ENCODE measurements at regions not wholly inside any gene's neighbourhood (a gene's known extent, or its start where the extent isn't known, plus 50 kb on each side); places are given as distances from the start of the nearest gene placed in this dataset.
"Not testable (repeated sequence)": the region's sequence is repeated elsewhere in the genome, so short reads cannot be mapped to it uniquely, and the experiment has no call there.

DNA sequence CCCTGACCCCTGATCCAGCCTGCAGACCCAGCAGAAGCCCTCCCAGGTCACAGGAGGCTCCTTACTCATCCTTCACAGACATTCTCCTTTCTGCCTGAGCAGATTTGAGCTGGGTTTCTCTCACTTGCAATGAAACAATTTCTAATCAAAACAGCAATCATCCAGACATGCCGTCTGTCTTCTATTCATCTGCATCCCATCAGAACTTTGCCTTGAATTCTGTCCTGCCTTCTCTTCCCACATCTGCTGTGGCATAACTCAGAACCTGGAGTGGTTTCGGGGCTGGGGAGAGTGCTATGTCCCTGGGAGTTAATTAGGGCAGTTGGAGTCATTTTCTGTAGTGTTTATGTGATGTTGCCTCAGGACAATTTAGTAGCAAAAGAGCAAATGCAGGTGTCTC is 278.6 kb downstream of the CBLN1 start:
- DNase-seq (ENCODE audit: low read depth in 1 of 2, low spot score in 1 of 2): no peak

- no peak for DNase-seq (ENCODE audit: low read depth in 1 of 2, low spot score in 1 of 2)
These were observed 281.0 kb downstream of the CBLN1 start for GRCh38 chr16:49000594-49000993.

DNA sequence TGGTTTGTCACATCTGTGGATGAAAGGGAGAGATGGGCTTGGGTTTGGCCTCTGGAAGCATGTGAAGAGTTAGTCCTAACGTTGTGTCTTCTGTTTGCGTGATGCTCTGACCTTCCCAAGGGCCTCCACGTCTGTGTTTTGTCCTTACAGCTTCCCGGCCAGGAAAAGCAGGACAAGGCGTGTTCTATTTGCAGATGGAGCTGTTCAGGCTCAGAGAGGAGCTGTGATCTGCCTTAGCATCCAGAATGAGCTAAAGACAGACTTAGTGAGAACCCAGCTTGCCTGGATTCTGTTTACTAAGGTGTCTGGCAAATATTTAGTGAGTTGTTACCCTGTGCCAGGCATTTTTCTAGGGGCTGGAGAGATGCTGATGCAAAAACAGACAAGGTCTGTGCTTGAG is 282.1 kb downstream of the CBLN1 start:
- DNase-seq (ENCODE audit: low read depth in 1 of 2, low spot score in 1 of 2): no peak

DNA sequence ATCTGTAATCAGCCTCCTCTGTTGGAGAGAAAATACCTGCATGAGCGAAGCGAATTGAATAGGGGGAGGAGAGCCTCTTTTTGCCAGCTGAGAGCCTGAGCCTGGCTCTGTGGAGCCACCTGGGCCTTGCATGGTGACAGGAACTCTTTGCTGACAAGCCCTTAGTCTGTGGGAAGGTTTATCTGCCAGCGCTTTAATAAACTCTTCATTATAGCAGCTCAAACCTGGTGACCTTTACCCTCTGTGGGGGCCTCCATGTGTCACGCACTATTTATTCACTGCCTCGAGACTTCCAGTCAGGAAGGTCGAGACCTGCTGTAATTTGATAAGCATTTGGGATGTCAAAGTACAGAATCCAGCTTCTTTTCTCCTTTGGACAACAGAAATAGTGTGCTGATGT is 282.6 kb downstream of the CBLN1 start:
- no peak for DNase-seq (ENCODE audit: low read depth in 1 of 2, low spot score in 1 of 2)

GRCh38 chr16:48997946-48998345 is 283.7 kb downstream of the CBLN1 start:
- DNase-seq (ENCODE audit: low read depth in 1 of 2, low spot score in 1 of 2): no peak

DNA sequence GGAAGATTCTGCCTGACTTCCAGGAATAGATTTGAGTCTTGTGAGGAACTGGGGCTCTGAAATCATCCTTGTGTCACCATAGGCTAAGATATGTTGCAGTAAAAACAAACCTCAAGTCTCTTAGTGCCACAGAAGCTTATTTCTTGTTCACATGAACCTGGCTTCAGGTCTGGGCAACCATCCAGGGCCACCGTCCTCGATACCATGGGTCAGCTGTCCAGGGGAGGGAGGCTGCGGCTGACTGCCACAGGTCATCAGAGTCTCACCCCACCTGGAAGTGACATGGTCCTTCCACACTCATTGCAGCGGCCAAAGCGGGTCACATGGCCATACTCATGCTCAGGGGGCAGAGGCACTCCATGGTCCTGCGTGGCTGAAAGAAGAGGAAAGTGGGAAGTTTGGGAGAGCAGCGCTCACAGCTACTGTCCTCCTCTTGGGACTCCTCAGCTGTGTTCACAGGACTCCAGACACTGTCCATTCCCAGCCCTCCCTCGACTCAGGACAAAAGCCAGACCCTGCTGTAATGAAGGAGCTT is 284.5 kb downstream of the CBLN1 start:
- no peak for DNase-seq (ENCODE audit: low read depth in 1 of 2, low spot score in 1 of 2)

GRCh38 chr16:48978501-48978900 is 303.1 kb downstream of the CBLN1 start:
- DNase-seq (ENCODE audit: low read depth in 1 of 2, low spot score in 1 of 2): no peak

DNA sequence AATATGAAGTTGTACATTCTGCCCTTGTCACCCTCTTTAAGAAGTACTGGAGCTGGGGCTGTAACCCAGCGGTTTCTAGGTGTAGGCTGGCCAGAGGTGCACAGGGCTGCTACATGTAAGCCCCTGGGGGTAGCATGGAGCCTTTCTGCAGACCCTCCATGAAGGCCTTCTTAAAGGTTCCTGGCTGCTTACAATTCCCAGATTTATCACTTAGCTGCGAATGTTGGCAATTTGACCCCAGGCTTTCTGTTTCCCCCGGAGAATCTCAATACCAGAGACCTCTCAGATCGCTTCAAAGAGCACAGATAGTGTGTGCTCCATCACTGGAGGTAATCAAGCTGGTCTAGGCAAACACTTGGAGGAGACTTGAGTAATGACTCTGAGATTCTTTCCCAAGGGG is 309.4 kb downstream of the CBLN1 start:
- DNase-seq (ENCODE audit: low read depth in 1 of 2, low spot score in 1 of 2): no peak

- no peak for DNase-seq (ENCODE audit: low read depth in 1 of 2, low spot score in 1 of 2)
These were observed 310.0 kb downstream of the CBLN1 start for GRCh38 chr16:48971571-48972077.

- no peak for DNase-seq (ENCODE audit: low read depth in 1 of 2, low spot score in 1 of 2)
These were observed 311.4 kb downstream of the CBLN1 start for GRCh38 chr16:48970216-48970615.

DNA sequence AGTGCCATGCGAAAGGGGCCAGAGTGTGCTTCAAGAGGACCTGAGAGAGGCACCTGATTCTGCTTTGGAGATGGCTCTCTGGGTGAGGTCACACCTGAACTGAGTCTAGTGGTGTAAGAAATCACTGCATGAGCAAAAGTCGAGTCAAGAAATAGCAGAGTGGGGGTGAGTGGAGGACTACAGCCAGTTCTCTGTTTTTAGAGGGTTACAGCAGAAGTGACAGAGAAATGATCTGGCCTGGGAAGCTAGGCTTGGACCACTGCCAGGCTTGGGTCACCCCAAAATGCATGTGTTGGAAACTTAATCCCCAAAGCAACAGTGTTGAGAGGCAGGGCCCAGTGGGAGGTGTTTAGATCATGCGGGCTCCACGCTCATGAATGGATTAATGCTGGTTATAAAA is 312.0 kb downstream of the CBLN1 start:
- no peak for DNase-seq (ENCODE audit: low read depth in 1 of 2, low spot score in 1 of 2)

- DNase-seq (ENCODE audit: low read depth in 1 of 2, low spot score in 1 of 2): no peak
These were observed 316.3 kb downstream of the CBLN1 start for GRCh38 chr16:48965386-48965785.

GRCh38 chr16:48963901-48964615 is 317.6 kb downstream of the CBLN1 start:
- no peak for DNase-seq (ENCODE audit: low read depth in 1 of 2, low spot score in 1 of 2)

GRCh38 chr16:48963306-48963705 is 318.3 kb downstream of the CBLN1 start:
- no peak for DNase-seq (ENCODE audit: low read depth in 1 of 2, low spot score in 1 of 2)

DNA sequence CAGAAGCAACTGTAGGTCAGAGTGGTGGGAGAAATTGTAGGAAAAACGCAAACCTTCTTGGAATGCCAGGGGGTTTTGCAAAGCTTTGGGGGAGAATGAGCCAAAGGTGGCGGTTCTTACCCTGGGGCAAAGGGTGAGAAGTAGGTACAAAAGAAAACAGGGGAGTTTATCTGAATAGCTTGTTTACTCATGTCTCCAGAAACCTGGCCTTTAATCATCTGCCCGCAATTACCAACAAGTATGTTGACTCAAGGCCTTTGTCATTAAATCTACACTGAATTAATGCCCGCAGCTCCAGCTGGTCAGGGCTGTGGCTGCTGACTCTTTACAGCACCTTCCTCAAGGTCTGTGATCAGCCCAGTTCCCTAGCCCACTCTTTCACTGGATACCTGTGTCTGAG is 320.1 kb downstream of the CBLN1 start:
- no peak for DNase-seq (ENCODE audit: low read depth in 1 of 2, low spot score in 1 of 2)

DNA sequence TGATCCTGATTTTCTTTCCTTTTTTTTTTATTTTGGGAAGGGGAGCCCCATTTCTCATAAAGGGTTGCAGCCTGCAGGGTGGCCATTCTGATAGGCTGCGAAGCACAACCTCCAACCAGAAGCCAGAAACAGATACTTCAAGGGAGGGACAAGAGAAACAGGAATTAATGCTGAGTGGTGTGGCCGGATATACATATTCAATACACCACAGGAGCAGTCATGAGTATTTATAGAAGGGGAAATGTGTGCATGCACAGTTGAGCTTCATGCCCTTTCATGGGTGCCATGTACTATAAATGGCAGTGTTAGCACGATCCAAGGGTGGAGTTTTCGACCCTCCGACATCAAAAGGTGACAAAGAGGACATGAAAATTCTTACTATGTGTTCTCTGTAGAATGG is 320.8 kb downstream of the CBLN1 start:
- no peak for DNase-seq (ENCODE audit: low read depth in 1 of 2, low spot score in 1 of 2)

DNA sequence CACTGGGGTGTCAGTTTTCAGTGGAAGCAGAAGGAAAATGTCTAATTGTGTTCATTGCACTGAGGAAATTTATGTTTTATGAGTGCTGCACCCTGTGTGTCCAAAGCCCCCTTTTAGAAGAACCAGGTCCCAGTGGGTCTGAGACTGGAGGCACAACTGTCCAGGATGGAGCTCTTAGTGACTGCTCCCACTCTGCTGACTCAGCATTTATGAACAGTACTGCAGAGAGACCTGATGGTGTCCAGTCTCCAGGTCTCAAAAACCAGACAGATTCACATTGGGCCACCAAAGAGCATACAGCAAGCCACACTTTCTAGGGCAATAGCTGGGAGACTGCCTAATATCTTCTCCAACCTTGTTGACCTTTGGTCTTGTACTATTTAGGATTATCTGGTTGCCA is 321.9 kb downstream of the CBLN1 start:
- no peak for DNase-seq (ENCODE audit: low read depth in 1 of 2, low spot score in 1 of 2)

DNA sequence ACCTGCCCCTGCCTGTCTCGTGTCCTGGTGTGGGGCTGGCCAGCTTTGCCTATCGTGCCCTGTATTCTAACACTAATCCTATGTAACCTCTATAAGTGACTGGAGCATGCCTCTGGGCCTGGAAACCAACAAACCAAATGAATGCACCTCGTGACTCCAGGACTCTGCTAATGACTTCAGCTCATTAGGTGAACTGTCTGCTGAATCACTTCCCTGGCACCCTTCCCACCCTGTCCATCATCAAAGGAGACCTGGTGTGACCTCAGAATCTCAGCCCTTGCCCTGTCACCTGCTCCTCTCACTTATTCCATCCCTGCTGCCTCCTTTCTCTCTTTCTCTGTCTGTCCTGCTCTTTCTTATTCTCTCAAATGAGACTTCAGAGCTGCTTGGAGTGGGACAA is 322.4 kb downstream of the CBLN1 start:
- DNase-seq (ENCODE audit: low read depth in 1 of 2, low spot score in 1 of 2): no peak

DNA sequence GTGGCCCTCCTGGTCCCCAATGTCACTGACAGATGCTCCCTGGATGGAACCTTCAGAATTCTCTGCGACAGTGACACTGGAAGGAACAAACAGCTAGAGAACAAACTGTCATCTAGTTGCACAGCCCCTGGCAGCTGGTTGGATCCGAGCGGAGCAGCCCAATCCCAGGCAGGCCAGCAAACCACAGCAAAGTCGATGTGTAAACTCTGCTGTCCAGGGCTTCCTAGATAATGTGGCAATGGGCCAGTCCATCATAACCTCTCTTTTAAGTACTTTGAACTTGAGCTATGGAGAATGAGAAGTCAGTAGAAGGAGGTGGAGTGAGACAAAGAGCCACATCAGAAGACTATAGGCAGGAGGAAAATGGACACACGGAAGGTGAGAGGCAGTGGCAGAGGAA is 323.0 kb downstream of the CBLN1 start:
- DNase-seq (ENCODE audit: low read depth in 1 of 2, low spot score in 1 of 2): no peak

GRCh38 chr16:48956620-48957019 is 325.0 kb downstream of the CBLN1 start:
- no peak for DNase-seq (ENCODE audit: low read depth in 1 of 2, low spot score in 1 of 2)

- DNase-seq (ENCODE audit: low read depth in 1 of 2, low spot score in 1 of 2): no peak
These were observed 325.8 kb downstream of the CBLN1 start for GRCh38 chr16:48955837-48956236.

GRCh38 chr16:48951621-48952125 is 330.0 kb downstream of the CBLN1 start:
- DNase-seq (ENCODE audit: low read depth in 1 of 2, low spot score in 1 of 2): not testable (repeated sequence)

DNA sequence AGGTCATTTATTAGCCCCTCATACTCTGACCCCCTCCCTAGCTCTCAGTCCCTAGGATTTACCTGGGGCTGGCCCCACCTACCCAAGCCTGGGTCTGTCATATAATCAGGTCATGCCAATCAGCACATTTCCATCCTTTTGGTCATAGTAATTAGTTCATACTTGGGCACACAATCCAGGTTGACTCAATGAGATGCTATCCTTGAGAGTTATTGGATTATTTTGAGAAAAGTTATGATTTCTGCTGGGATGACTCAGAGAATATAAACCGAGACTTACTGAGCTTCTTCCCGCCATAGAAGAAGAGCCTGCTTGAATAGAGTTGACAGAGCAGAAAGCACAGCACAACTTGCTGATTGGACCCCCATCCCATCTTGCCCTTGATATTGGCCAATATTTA is 331.5 kb downstream of the CBLN1 start:
- DNase-seq (ENCODE audit: low read depth in 1 of 2, low spot score in 1 of 2): no peak
